Liver (tissue), 8 donors: ENCODE measurements at regions not wholly inside any gene's neighbourhood (a gene's known extent, or its start where the extent isn't known, plus 50 kb on each side); places are given as distances from the start of the nearest gene placed in this dataset.

Source experiments
- DNase-seq: peaks from one replicate; pipeline ENCODE4 v3.0.0-alpha.2; 2017; ENCODE audit warnings: low spot score
- H3K27ac ChIP-seq, 2 donors: one replicate each; pipeline ENCODE4 v1.7.0; 2013; ENCODE audit warnings: inconsistent platforms in 2 of 2, low read length in 2 of 2, control low read depth in 1 of 2, low read depth in 1 of 2, mild to moderate bottlenecking in 1 of 2
- H3K27me3 ChIP-seq, 4 donors: one replicate each; pipeline versions ENCODE4 v1.6.1 to v1.7.0; 2013; ENCODE audit warnings: low read length in 3 of 4, inconsistent platforms in 1 of 4, mild to moderate bottlenecking in 1 of 4, moderate library complexity in 1 of 4; ENCODE audit not compliant: control insufficient read depth in 4 of 4, insufficient read depth in 4 of 4
- H3K36me3 ChIP-seq, 4 donors: one replicate each; pipeline versions ENCODE4 v1.6.1 to v1.7.0; 2013; ENCODE audit warnings: low read length in 3 of 4, mild to moderate bottlenecking in 3 of 4, low read depth in 1 of 4, moderate library complexity in 1 of 4; ENCODE audit not compliant: control insufficient read depth in 4 of 4, insufficient read depth in 3 of 4
- H3K4me1 ChIP-seq, 4 donors: one replicate each; pipeline versions ENCODE4 v1.6.1 to v1.7.0; 2013; ENCODE audit warnings: low read length in 3 of 4, mild to moderate bottlenecking in 3 of 4, moderate library complexity in 1 of 4; ENCODE audit not compliant: control insufficient read depth in 4 of 4, insufficient read depth in 4 of 4
- H3K4me3 ChIP-seq, 3 donors: one replicate each; pipeline versions ENCODE4 v1.6.1 to v1.7.0; 2013; ENCODE audit warnings: low read length in 3 of 3, control low read depth in 1 of 3, low read depth in 1 of 3, mild to moderate bottlenecking in 1 of 3
- H3K9ac ChIP-seq, 2 donors: one replicate each; pipeline ENCODE4 v1.7.0; 2013; ENCODE audit warnings: low read length in 2 of 2, mild to moderate bottlenecking in 2 of 2, moderate library complexity in 2 of 2, control low read depth in 1 of 2, low read depth in 1 of 2
- H3K9me3 ChIP-seq, 4 donors: one replicate each; pipeline versions ENCODE4 v1.6.1 to v1.7.0; 2013; ENCODE audit warnings: low read length in 3 of 4; ENCODE audit not compliant: control insufficient read depth in 4 of 4
- ATF3 ChIP-seq: IDR thresholded peaks from 2 replicates; pipeline ENCODE4 v1.6.1; 2016; ENCODE audit warnings: antibody characterized with exemption
- CTCF ChIP-seq: fragments of 150-350 bp; IDR thresholded peaks from 2 replicates; pipeline ENCODE4 v1.5.1; 2017; ENCODE audit warnings: improper control_type of control experiment, low read depth, low read length; ENCODE audit not compliant: missing input control
- EGR1 ChIP-seq, 2 donors: IDR thresholded peaks; 2 replicates each; pipeline ENCODE4 v1.6.1; 2016 to 2018; ENCODE audit warnings: antibody characterized with exemption in 2 of 2, low read depth in 2 of 2
- FOXA2 ChIP-seq: IDR thresholded peaks from 2 replicates; pipeline ENCODE4 v1.6.1; 2016; ENCODE audit warnings: antibody characterized with exemption
- GABPA ChIP-seq, 2 donors: IDR thresholded peaks in 1 of 2; conservative IDR thresholded peaks in 1 of 2; 2 replicates each; pipeline ENCODE4 v1.6.1; 2016; ENCODE audit warnings: antibody characterized with exemption in 2 of 2, mild to moderate bottlenecking in 1 of 2, moderate library complexity in 1 of 2
- HNF4A ChIP-seq, 2 donors: conservative IDR thresholded peaks; 2 replicates each; pipeline ENCODE4 v1.6.1; 2016; ENCODE audit warnings: antibody characterized with exemption in 2 of 2, mild to moderate bottlenecking in 2 of 2
- HNF4G ChIP-seq: IDR thresholded peaks from 2 replicates; pipeline ENCODE4 v1.6.1; 2016; ENCODE audit warnings: antibody characterized with exemption
- JUND ChIP-seq, 2 donors: IDR thresholded peaks; 2 replicates each; pipeline ENCODE4 v1.6.1; 2016; ENCODE audit warnings: antibody characterized with exemption in 2 of 2
- MAX ChIP-seq: IDR thresholded peaks from 2 replicates; pipeline ENCODE4 v1.6.1; 2016; ENCODE audit warnings: antibody characterized with exemption
- NR2F2 ChIP-seq: IDR thresholded peaks from 2 replicates; pipeline ENCODE4 v1.6.1; 2016; ENCODE audit warnings: antibody characterized with exemption
- RAD21 ChIP-seq, 2 donors: IDR thresholded peaks; 2 replicates each; pipeline ENCODE4 v1.6.1; 2016; ENCODE audit warnings: antibody characterized with exemption in 2 of 2, mild to moderate bottlenecking in 2 of 2
- REST ChIP-seq: IDR thresholded peaks from 2 replicates; pipeline ENCODE4 v1.6.1; 2016; ENCODE audit warnings: antibody characterized with exemption, mild to moderate bottlenecking
- RXRA ChIP-seq, 2 donors: IDR thresholded peaks; 2 replicates each; pipeline ENCODE4 v1.6.1; 2017 to 2018; ENCODE audit warnings: antibody characterized with exemption in 2 of 2, mild to moderate bottlenecking in 1 of 2
- SP1 ChIP-seq: IDR thresholded peaks from 2 replicates; pipeline ENCODE4 v1.6.1; 2018; ENCODE audit warnings: antibody characterized with exemption, mild to moderate bottlenecking
- TAF1 ChIP-seq: conservative IDR thresholded peaks from 2 replicates; pipeline ENCODE4 v1.6.1; 2016; ENCODE audit warnings: antibody characterized with exemption, mild to moderate bottlenecking
- YY1 ChIP-seq: IDR thresholded peaks from 2 replicates; pipeline ENCODE4 v1.6.1; 2016; ENCODE audit warnings: antibody characterized with exemption, mild to moderate bottlenecking
- ZBTB33 ChIP-seq: IDR thresholded peaks from 2 replicates; pipeline ENCODE4 v1.6.1; 2016; ENCODE audit warnings: antibody characterized with exemption
- WGBS: extraction: QIAGEN DNeasy Blood & Tissue Kit; methylation state at CpG from one replicate; pipeline ENCODE4 v1.1.7; 2013; 5-methylcytosine and 5-hydroxymethylcytosine counted together
- donor health status: healthy.
- donor health status: healthy.
- donor health status: healthy.
- donor health status: healthy.
- donor health status: healthy.

GRCh38 chr5:93034621-93035590 is 546.1 kb downstream of the NR2F1-AS1 start:
- H3K4me1 ChIP-seq, result no peaks in the 10 kb centered on the region
- no peak overlapping the region for H3K4me3 ChIP-seq
- no peak overlapping the region for H3K27ac ChIP-seq
- H3K36me3 ChIP-seq, result no peaks in the 10 kb centered on the region
- WGBS, result 65% methylated on average over 9 of the region's 9 CpGs
- H3K27me3 ChIP-seq, result no peaks in the 10 kb centered on the region
- H3K9ac ChIP-seq, result no peak overlapping the region
- DNase-seq, result no peak
- TF ChIP-seq SP1 (no peak), MAX (no peak), ATF3 (no peak), RAD21 (IDR thresholded peaks at IDR 0.05) (no peak), HNF4A (conservative IDR thresholded peaks at IDR 0.05) (no peak), RXRA (IDR thresholded peaks at IDR 0.05) (no peak), NR2F2 (no peak), CTCF (no peak), TAF1 (no peak), YY1 (no peak), EGR1 (IDR thresholded peaks at IDR 0.05; ENCODE audit: low read depth in 2 of 2) (no peak), GABPA (IDR thresholded peaks at IDR 0.05 in 1 of 2, conservative IDR thresholded peaks at IDR 0.05 in 1 of 2) (no peak), FOXA2 (no peak), JUND (IDR thresholded peaks at IDR 0.05) (no peak), HNF4G (no peak)
- H3K9me3 ChIP-seq, result no peaks in the 10 kb centered on the region

- Histone ChIP-seq H3K9me3 (no peaks in the 10 kb centered on the region), H3K27ac (no peak overlapping the region), H3K27me3 (no peaks in the 10 kb centered on the region), H3K4me1 (no peaks in the 10 kb centered on the region), H3K4me3 (no peak overlapping the region), H3K9ac (no peak overlapping the region), H3K36me3 (no peaks in the 10 kb centered on the region)
- TF ChIP-seq HNF4G (no peak), EGR1 (IDR thresholded peaks at IDR 0.05; ENCODE audit: low read depth in 2 of 2) (no peak), GABPA (IDR thresholded peaks at IDR 0.05 in 1 of 2, conservative IDR thresholded peaks at IDR 0.05 in 1 of 2) (no peak), RAD21 (IDR thresholded peaks at IDR 0.05) (no peak), ZBTB33 (no peak), REST (no peak), YY1 (no peak), JUND (IDR thresholded peaks at IDR 0.05) (no peak), HNF4A (conservative IDR thresholded peaks at IDR 0.05) (no peak), RXRA (IDR thresholded peaks at IDR 0.05) (no peak), NR2F2 (no peak)
- no peak for DNase-seq
- WGBS, result 81% methylated on average over 3 of the region's 3 CpGs
These were observed 558.1 kb downstream of the NR2F1-AS1 start for GRCh38 chr5:93022796-93023447.
